Activated T-cell treated with anti-CD3 and anti-CD28 coated beads for 48 hours (primary cell): ENCODE measurements at regions not wholly inside any gene's neighbourhood (a gene's known extent, or its start where the extent isn't known, plus 50 kb on each side); places are given as distances from the start of the nearest gene placed in this dataset.

Source experiments
- DNase-seq: peaks from one replicate; pipeline ENCODE4 v3.0.0-alpha.2; 2020; ENCODE audit warnings: low read depth

DNA sequence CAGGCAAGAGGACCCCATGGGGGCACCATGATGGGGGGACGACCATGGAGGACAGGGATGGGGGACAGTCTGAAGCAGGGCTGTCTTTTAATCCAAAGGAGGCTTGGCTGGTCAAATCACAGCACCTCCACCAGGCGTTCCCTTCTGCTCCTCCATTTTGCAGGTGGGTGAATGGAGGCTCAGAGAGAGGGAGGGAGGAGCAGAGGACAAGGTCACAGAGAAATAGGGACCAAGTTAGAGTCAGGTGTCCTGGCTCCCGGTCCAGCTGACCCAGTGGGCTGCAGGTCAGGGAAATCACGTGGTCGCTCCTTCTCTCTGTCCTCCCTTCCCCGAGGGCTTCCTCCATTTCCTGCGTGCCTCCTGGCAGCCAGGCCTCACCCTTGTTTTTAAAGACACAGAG lies 156.4 kb upstream of the SMIM23 start:
- no peak for DNase-seq

- peak; percentile 15 for DNase-seq
Measured at GRCh38 chr5:171629628-171630349, 155.8 kb upstream of the SMIM23 start.

DNA sequence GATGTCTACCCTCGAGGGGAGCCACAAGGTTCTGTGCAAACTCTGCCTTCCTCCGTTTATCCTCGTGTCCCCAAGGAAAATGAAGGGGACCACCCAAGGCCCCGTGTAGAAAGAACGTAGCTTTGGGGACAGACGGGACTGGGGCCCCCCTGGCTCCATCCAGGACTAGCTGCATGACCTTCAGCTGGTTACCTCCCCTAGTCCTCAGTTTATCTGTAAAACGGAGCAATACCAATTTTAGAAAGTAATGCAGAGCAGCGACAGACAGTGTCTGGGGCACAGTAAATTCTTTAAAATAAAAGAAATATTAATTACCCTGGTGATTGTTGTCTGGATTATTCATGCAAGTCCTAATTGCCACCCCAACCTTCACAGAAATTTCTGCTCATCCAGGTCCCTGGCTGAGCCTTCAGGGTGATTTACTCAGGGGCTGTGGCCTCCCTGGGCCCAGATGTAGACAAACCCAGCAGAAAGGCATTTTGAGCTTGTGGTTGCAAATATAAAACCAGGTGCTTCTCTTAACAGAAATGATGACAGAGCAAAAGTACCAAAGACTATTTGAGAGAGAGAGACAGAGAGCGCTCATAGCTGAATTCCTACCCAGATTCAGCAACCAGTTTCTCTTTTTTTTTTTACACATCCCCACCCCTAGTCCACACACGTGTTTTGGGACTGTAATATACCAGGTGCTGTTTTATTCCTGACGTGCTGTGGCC lies 155.1 kb upstream of the SMIM23 start:
- DNase-seq, result no peak

DNA sequence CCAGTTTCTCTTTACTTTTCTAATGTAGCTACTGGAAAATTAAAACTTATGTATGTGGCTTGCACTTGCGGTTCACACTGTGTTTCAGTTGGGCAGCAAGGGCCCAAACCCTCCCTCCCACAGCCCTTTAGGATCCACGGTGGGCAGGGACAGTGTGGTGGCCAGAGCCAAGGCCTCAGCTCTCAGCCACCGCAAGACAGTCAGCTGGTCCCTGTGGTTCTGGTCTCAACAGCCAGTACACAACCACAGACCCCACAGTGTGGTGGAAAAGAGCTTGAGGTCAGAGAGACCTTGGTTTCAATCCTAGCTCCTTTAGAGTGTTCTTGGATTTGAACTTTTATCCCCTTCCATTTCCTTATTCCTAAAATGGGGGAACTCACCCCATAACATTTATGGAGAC lies 153.0 kb upstream of the SMIM23 start:
- DNase-seq, result no peak

GRCh38 chr5:171633776-171634470 lies 151.7 kb upstream of the SMIM23 start:
- no peak for DNase-seq

DNA sequence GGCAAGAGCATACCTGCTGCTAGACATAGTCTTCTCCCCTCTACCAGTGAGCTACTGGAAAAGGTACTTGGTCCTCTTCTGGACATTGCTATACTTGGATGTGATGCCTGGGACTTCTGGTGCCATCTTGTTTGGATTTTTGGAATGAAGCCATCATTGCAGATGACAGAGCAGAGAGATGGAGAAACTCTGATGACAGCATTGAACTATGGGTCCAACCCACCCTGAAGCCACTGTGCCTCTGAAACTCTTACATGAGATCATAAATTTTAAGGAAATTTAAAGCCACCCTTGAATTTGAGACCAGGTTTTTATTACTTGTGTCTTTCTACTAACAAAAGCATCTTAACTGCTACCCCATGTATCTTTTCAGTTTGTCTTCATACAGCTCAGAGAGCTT lies 151.1 kb upstream of the SMIM23 start:
- no peak for DNase-seq

GRCh38 chr5:171635028-171635427 lies 150.6 kb upstream of the SMIM23 start:
- DNase-seq, result no peak

DNA sequence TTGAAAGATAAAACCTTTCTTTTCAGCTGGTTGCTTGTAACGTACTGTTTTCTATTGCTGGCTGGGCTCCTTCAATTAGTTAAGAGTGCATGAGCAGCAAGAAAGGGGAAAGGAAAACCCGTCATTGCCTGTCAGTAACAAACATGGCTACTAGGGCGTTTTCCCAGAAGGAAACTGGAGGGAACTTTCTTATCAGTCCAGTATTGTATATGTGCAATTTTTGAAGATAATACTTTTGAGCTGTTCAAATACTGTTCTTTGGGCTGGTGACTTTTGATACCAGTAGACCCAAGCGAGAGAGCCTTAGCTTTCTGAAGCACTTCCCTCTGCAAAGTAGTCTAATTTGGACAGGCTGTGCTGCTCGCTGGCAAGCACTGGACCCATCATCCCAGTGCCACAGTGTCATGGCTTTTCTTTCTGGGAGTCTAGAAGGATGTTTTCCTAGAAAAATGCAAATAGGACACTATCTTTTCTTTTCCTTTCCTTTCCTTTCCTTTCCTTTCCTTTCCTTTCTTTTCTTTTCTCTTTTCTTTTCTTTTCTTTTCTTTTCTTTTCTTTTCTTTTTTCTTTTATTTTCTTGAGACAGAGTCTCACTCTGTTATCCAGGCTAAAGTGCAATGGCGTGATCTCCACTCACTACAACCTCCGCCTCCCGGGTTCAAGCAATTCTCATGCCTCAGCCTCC lies 149.9 kb upstream of the SMIM23 start:
- DNase-seq, result no peak

DNA sequence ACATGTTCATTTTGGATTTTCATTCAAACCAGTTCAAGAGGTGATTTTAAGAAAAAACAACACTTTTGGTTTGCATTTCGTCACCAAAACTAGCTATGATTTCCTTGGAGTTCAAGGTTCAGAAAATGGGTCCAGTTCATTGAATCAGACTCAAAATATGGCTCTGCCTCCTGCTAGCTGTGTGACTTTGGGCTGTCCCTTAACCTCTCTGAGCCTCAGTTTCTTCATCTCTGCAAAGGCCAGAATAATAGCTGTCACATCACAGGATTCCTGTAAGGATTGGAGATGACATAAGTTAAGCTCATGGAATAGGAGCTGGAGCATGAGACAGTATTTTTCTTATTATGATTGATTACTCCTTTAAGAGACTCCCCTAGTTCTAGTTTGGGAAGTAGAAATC lies 147.8 kb upstream of the SMIM23 start:
- no peak for DNase-seq

- no peak for DNase-seq
Measured at GRCh38 chr5:171639205-171639621, 146.4 kb upstream of the SMIM23 start.

DNA sequence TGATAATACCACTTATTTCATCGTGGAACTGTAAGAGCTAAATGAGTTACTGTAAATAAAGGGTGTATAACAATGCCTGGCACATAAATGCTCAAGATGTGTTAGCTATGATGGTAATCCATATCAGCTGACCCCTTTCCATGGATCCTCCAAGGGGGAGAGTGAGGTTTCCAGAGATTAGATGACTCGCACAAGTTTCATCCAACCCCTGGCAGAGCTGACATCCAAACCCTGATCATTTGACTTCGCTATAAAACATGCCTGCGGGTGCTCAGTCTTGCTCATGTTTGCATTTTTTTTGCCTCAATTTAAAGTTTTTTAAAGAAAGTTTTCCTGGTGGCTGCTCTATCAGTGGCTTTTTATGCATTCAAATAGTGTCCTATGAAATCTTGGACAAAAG lies 145.7 kb upstream of the SMIM23 start:
- no peak for DNase-seq

GRCh38 chr5:171640480-171640879 lies 145.1 kb upstream of the SMIM23 start:
- no peak for DNase-seq

GRCh38 chr5:171641891-171642290 lies 143.7 kb upstream of the SMIM23 start:
- DNase-seq, result no peak

DNA sequence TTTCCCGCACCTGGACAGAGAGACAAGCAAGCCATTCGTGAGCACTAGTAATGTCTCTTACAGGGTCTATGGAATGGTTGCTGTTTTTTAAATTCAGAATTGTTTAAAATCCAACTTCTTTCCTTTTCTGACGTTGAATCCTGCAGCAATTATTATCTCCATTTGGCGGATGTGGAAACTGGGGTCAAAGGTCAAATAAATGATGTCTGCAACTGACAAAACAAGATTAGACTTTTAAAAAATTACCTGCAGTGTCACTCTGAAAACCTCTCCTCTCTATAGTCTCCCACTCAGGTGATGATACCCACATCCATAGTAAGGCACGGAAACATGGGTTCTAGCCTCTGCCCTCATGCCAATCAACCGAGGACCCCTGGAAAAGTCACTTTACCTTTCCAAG lies 142.7 kb upstream of the SMIM23 start:
- DNase-seq, result no peak

GRCh38 chr5:171644536-171644935 lies 141.1 kb upstream of the SMIM23 start:
- DNase-seq, result no peak

GRCh38 chr5:171646102-171647042 lies 139.2 kb upstream of the SMIM23 start:
- no peak for DNase-seq

GRCh38 chr5:171647043-171647903 lies 138.3 kb upstream of the SMIM23 start:
- no peak for DNase-seq

- DNase-seq, result no peak
Measured at GRCh38 chr5:171647904-171648260, 137.7 kb upstream of the SMIM23 start.

DNA sequence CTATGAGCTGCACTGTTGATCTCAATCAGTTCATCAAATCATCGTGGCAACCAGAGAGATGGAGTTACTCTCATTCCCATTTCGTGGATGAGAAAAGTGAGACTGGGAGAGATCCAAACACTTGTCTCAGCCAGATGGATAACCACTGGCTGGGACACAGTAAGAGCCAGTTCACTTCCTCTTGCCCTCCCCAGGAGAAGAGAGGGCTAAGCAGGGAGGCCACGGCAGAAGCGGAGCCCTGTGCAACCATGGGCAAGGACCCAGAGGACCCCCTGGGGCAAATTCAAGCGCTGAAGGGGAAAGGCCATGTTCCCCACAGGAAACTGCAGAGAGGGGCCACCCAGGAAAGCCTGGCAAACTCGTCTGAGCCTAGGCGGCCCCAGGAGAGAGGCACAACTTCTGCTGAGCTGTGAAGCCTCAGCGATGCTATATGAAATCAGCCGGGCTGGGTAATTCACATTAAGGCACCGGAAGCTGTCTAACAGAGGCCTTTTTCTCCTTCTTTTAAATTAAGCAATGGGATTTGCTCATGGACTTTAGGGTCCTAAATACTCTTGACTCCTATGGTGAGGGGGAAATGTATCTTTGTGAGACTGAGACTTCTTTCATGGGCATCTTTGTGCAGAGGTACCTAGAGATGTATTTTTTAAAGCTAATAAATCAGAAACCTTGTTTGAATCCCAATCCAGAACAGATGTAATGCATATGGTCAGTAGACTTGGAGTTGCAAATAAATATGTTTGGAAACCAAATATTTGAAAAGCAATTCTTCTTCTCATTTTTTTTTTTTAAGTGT lies 137.1 kb upstream of the SMIM23 start:
- no peak for DNase-seq

DNA sequence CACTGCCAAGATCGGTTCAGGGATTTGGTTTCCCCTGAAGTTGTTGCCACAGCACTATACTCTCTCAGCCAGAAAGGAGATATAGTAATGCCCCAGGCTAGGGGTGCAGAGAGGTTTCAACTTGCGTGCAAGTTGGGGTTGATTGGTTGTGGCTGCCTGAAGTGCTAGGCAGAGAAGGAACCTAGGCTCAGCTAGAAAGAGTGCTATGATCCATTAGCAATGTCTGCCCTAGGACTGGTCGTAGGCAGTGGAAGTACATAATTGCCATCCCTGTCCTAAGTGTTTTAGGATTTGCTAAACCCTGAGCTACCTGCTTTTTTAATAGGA lies 136.6 kb upstream of the SMIM23 start:
- DNase-seq, result no peak
